ENCODE measurements at regions not wholly inside any gene's neighbourhood (a gene's known extent, or its start where the extent isn't known, plus 50 kb on each side); places are given as distances from the start of the nearest gene placed in this dataset.

DNA sequence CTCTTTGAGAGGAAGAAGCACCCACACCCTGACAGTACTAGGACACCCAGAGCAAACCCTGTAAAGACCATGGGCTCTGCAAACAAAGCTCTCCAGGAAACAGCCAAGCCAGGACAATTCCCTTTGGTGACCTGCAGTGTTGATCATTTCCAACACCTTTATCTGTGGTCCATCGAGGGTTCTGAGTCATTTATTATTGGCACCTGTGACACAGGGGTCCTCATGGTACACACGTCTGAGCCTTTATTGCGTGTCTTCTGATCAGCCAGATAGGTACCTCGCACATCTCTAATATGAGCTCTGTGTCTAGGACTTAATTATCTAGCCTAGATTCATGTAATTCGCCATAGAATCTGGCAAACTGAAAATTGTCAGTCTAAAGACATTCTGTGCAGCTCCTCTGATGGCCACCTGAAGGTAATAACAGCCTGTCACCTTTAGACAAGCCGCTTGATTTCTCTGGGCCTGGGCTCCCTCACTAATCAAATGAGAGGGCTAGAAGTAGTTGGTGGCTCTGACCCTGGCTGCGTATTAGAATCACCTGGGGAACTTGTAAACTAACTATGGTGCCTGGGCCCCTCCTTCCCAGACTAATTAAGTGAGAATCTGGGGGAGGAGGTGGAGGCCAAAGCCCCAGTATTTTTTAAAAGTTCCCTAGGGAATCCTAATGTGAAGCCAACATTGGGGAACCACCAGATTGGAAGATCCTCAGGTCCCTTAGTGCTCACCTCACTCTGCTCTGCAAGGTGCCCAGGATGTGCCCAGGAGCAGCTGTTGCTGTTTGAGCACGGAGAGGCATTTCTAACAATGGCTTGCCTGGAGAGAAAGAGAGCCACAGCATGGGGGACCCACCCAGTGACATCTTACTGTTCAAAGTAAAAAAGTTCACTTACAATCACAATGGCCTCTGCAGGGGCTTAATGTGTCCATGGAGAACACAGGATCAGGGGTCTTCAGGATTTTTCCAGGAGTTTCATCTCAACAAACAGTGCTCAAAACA is 122.0 kb upstream of the ARID1B start:
- in situ Hi-C loops (cut with HindIII; ENCODE audit: low pct_unique_long_range_greater_than_20kb, low sequenced_read_pairs) = no loop called here
- no peak for TF ChIP-seq JUND (IDR thresholded peaks at IDR 0.05; ENCODE audit: low read depth)
- DNase-seq (ENCODE audit: low read depth in 1 of 2, low spot score in 1 of 2) = no peak

DNA sequence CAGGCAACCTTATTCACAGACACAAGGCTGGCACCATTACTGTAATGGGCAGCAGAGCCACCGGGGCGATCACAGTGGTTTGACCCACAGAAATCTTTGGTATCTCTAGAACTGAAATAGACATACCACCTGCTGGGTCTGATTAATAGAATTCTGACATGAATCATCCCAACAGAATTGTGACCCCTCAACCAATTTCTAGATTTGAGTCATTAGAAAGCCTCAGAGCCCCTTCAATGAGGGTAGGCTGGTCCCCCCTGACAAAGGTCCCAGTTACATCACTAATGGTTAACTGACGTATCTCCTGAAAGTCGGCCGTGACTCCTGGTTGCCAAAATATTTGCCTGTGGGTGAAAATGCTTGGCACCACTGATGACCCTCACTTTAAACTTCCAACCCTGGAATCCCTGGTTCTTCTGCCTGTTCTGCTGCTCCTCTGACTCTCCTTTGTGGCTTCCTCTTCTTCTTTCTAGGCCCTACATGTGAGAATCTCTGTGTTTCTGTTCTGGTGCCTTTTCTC is 124.9 kb upstream of the ARID1B start:
- in situ Hi-C loops (cut with HindIII; ENCODE audit: low pct_unique_long_range_greater_than_20kb, low sequenced_read_pairs) = no loop called here
- TF ChIP-seq JUND (IDR thresholded peaks at IDR 0.05; ENCODE audit: low read depth) = no peak
- DNase-seq (ENCODE audit: low read depth in 1 of 2, low spot score in 1 of 2) = no peak

- TF ChIP-seq JUND (IDR thresholded peaks at IDR 0.05; ENCODE audit: low read depth) = no peak
- in situ Hi-C loops (cut with HindIII; ENCODE audit: low pct_unique_long_range_greater_than_20kb, low sequenced_read_pairs) = no loop called here
- DNase-seq (ENCODE audit: low read depth in 1 of 2, low spot score in 1 of 2) = no peak
Observed at GRCh38 chr6:156651486-156651885, 125.7 kb upstream of the ARID1B start.

DNA sequence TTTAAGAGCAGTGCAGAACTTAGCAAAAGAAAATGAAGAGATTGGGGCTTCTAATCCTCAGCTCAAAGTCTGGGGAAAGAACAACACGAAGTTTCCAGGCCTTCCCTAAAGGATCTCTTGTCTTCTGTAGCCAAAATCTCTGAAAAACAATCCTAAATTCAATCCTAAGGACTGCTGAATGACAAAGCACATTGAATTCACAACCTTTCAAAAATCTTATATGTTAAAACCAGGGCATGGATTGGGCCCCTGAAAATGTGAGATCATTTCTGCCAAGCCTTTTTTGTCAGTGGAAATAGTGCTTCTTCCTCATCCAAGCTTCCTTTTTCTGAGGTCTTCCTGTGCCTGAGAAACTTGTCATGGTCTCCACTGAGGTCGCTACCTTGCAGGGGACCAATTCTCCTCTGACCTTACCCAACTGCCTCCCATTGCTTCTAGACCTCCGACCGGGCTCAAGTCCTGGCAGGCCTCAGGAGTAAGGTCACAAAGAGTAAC is 126.2 kb upstream of the ARID1B start:
- in situ Hi-C loops (cut with HindIII; ENCODE audit: low pct_unique_long_range_greater_than_20kb, low sequenced_read_pairs) = no loop called here
- DNase-seq (ENCODE audit: low read depth in 1 of 2, low spot score in 1 of 2) = no peak
- no peak for TF ChIP-seq JUND (IDR thresholded peaks at IDR 0.05; ENCODE audit: low read depth)

- TF ChIP-seq JUND (IDR thresholded peaks at IDR 0.05; ENCODE audit: low read depth) = no peak
- DNase-seq (ENCODE audit: low read depth in 1 of 2, low spot score in 1 of 2) = no peak
- in situ Hi-C loops (cut with HindIII; ENCODE audit: low pct_unique_long_range_greater_than_20kb, low sequenced_read_pairs) = no loop called here
Observed at GRCh38 chr6:156648616-156649015, 128.6 kb upstream of the ARID1B start.

- in situ Hi-C loops (cut with HindIII; ENCODE audit: low pct_unique_long_range_greater_than_20kb, low sequenced_read_pairs) = no loop called here
- no peak for TF ChIP-seq JUND (IDR thresholded peaks at IDR 0.05; ENCODE audit: low read depth)
- DNase-seq (ENCODE audit: low read depth in 1 of 2, low spot score in 1 of 2) = no peak
Observed at GRCh38 chr6:156647991-156648390, 129.2 kb upstream of the ARID1B start.

GRCh38 chr6:156647140-156647784 is 129.9 kb upstream of the ARID1B start:
- no peak for DNase-seq (ENCODE audit: low read depth in 1 of 2, low spot score in 1 of 2)

DNA sequence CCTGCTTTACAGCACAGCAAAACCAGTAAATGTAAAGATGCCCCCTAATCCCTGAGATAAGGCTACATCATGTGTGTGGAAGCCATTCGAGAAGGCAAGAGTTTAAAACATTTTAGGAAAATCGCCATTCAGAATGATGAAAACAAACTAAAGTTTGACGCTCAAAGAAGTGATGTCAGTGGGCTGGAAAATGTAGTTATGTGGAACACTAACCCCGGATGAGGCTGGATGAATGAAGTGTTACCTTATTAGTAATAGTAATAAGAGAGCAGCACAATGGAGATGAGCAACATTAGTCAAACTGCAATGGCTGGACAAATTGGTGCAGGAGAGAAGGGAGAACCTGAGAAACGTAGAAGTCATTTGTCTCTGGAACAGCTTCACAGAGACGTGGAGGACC is 130.7 kb upstream of the ARID1B start:
- no peak for TF ChIP-seq JUND (IDR thresholded peaks at IDR 0.05; ENCODE audit: low read depth)
- in situ Hi-C loops (cut with HindIII; ENCODE audit: low pct_unique_long_range_greater_than_20kb, low sequenced_read_pairs) = no loop called here
- no peak for DNase-seq (ENCODE audit: low read depth in 1 of 2, low spot score in 1 of 2)

More at GRCh38 chr6:156647140-156647784, 129.9 kb upstream of the ARID1B start:
- in situ Hi-C loops (cut with HindIII; ENCODE audit: low pct_unique_long_range_greater_than_20kb, low sequenced_read_pairs) = no loop called here
- TF ChIP-seq JUND (IDR thresholded peaks at IDR 0.05; ENCODE audit: low read depth) = no peak

- TF ChIP-seq JUND (IDR thresholded peaks at IDR 0.05; ENCODE audit: low read depth) = no peak
- DNase-seq (ENCODE audit: low read depth in 1 of 2, low spot score in 1 of 2) = no peak
- in situ Hi-C loops (cut with HindIII; ENCODE audit: low pct_unique_long_range_greater_than_20kb, low sequenced_read_pairs) = no loop called here
Observed at GRCh38 chr6:156645097-156645496, 132.1 kb upstream of the ARID1B start.

DNA sequence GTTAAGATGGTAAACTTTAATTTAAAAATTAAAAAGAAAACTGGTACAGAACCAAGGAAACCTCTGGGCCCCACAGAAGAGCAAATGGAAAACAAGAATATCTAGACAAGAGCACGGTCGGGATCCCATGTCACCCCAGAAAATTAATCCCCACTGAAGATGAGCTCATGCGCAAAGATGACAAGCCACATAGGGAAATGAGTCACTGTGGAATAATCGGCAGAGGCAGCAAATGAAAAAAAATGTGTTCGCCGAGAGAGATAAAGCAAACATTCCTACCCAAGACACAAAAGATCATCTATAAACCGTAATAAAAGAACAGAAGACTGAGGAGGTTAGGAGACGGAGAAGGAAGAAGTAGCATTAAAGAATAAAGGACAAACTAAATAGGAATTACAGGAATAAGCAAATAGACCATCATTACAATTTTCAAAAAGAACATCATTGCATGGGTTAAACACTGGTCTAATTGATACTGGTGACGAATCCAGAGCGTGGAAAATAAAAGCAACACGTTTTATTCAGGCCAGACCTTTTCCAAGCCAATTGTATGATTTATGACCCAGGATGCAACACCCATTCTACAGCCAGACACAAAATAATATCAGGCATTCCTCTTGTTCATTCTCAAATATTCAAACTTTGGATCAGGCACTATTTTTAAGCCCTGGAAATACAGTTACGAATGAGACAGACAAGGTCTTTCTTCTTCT is 138.0 kb upstream of the ARID1B start:
- TF ChIP-seq JUND (IDR thresholded peaks at IDR 0.05; ENCODE audit: low read depth) = no peak
- in situ Hi-C loops (cut with HindIII; ENCODE audit: low pct_unique_long_range_greater_than_20kb, low sequenced_read_pairs) = no loop called here
- DNase-seq (ENCODE audit: low read depth in 1 of 2, low spot score in 1 of 2) = no peak

DNA sequence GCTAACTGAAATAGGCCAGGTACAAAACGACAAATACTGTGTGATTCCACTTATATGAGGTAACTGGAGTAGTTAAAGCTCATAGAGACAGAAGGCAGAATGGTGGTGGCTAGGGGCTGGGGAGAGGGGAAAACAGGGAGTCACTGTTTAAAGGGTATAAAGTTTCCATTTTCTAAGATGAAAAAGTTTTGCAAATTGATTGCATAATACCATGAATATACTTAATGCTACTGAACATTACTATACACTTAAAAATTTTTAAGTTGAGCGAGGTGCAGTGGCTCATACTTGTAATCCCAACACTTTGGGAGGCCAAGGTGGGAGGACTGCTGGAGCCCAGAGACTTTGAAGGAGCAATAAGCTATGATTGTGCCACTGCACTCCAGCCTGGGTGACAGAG is 138.6 kb upstream of the ARID1B start:
- DNase-seq (ENCODE audit: low read depth in 1 of 2, low spot score in 1 of 2) = no peak
- in situ Hi-C loops (cut with HindIII; ENCODE audit: low pct_unique_long_range_greater_than_20kb, low sequenced_read_pairs) = no loop called here
- no peak for TF ChIP-seq JUND (IDR thresholded peaks at IDR 0.05; ENCODE audit: low read depth)

GRCh38 chr6:156634951-156635371 is 142.2 kb upstream of the ARID1B start:
- no peak for DNase-seq (ENCODE audit: low read depth in 1 of 2, low spot score in 1 of 2)
- TF ChIP-seq JUND (IDR thresholded peaks at IDR 0.05; ENCODE audit: low read depth) = no peak
- in situ Hi-C loops (cut with HindIII; ENCODE audit: low pct_unique_long_range_greater_than_20kb, low sequenced_read_pairs) = no loop called here

Data from T47D (cell line).